Natural killer cell (primary cell): ENCODE measurements at regions not wholly inside any gene's neighbourhood (a gene's known extent, or its start where the extent isn't known, plus 50 kb on each side); places are given as distances from the start of the nearest gene placed in this dataset.

Experiments used
- ATAC-seq, 3 donors: fragments of 150-1000 bp in 2 of 3; fragments of 200-7000 bp in 1 of 3; cut with Tn5 transposase; 1 replicate in 1 of 3; 2 replicates in 2 of 3; pipeline ENCODE4 v1.10.0; 2021; ENCODE audit warnings: mild to moderate bottlenecking in 2 of 3, moderate library complexity in 2 of 3
- DNase-seq, 2 donors: peaks; one replicate each; pipeline versions ENCODE4 v3.0.0 to v3.0.0-alpha.2; 2013 to 2021; ENCODE audit warnings: mixed read lengths in 1 of 2
- H3K27ac ChIP-seq: one replicate; pipeline ENCODE4 v1.5.1; 2013; ENCODE audit warnings: mild to moderate bottlenecking, low read length
- H3K27me3 ChIP-seq: one replicate; pipeline ENCODE4 v1.6.1; 2013; ENCODE audit warnings: low read length; ENCODE audit not compliant: control insufficient read depth, insufficient read depth
- H3K36me3 ChIP-seq: one replicate; pipeline ENCODE4 v1.6.1; 2013; ENCODE audit warnings: low read length; ENCODE audit not compliant: control insufficient read depth, insufficient read depth
- H3K4me1 ChIP-seq: one replicate; pipeline ENCODE4 v1.6.1; 2013; ENCODE audit warnings: low read length; ENCODE audit not compliant: control insufficient read depth, insufficient read depth
- H3K4me3 ChIP-seq: one replicate; pipeline ENCODE4 v1.5.1; 2013; ENCODE audit warnings: low read length
- H3K9me3 ChIP-seq: one replicate; pipeline ENCODE4 v1.6.1; 2013; ENCODE audit warnings: low read length; ENCODE audit not compliant: control insufficient read depth, insufficient read depth
- H3K27ac Mint-ChIP-seq, 2 donors: one replicate each; pipeline ENCODE4 v1.8.0; 2022; ENCODE audit warnings: mild to moderate bottlenecking in 2 of 2, mixed read lengths in 2 of 2, moderate library complexity in 1 of 2
- H3K27me3 Mint-ChIP-seq, 2 donors: one replicate each; pipeline ENCODE4 v1.8.0; 2022; ENCODE audit warnings: low read depth in 2 of 2, mixed read lengths in 2 of 2
- H3K36me3 Mint-ChIP-seq: one replicate; pipeline ENCODE4 v1.8.0; 2022; ENCODE audit warnings: mixed read lengths
- H3K4me1 Mint-ChIP-seq, 2 donors: one replicate each; pipeline ENCODE4 v1.8.0; 2022; ENCODE audit warnings: mixed read lengths in 2 of 2
- H3K4me3 Mint-ChIP-seq: one replicate; pipeline ENCODE4 v1.8.0; 2022; ENCODE audit warnings: mild to moderate bottlenecking, moderate library complexity, mixed read lengths
- H3K9me3 Mint-ChIP-seq, 2 donors: one replicate each; pipeline ENCODE4 v1.8.0; 2022; ENCODE audit warnings: mixed read lengths in 2 of 2
- WGBS: methylation state at CpG from one replicate; pipeline ENCODE4 v1.1.7; 2013; ENCODE audit warnings: missing lambda C conversion rate; ENCODE audit not compliant: insufficient coverage; 5-methylcytosine and 5-hydroxymethylcytosine counted together
- intact Hi-C: fragments of 100-400 bp; cut with micrococcal nuclease; formaldehyde crosslinking; loops from one replicate; pipeline ENCODE4 v1.14.2; 2022
- TF ChIP-seq, protein P1 (sequence below): fragments of 200-600 bp; IDR thresholded peaks from one replicate; pipeline ENCODE4 v1.8.0; 2022; ENCODE audit warnings: antibody characterized with exemption

DNA sequence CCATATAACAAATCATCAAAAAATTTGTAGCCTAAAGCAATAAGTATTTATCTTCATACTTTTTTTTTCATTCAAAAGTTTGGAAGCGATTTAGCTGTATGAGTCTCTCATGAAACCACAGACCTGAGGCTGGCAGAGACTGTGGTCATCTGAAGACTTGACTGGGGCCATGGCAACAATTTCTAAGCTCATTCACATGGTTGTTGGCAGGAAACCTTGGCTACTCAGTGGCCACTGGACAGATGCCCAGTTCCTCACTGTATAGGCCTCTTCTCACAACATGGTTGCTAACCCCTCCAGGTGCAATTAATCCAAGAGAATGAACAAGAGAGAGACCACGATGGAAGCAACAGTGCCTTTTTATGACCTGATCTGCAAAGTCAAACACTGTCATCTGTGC is 235.9 kb downstream of the BTBD3 start:
- Histone ChIP-seq H3K36me3 (no peaks in the 10 kb centered on the region), H3K4me1 (no peaks in the 10 kb centered on the region), H3K4me3 (no peak overlapping the region), H3K27me3 (no peaks in the 10 kb centered on the region), H3K9me3 (no peaks in the 10 kb centered on the region), H3K27ac (no peak overlapping the region)
- Mint-ChIP-seq H3K4me3 (no peak overlapping the region), H3K9me3 (peaks cover 2 to 8% of the 10 kb centered on the region in 2 donors), H3K36me3 (no peaks in the 10 kb centered on the region), H3K4me1 (no peaks in the 10 kb centered on the region), H3K27ac (no peak overlapping the region), H3K27me3 (no peaks in the 10 kb centered on the region)
- WGBS: 64% methylated on average over 2 of the region's 2 CpGs
- ATAC-seq (no peak), DNase-seq (no peak)
- intact Hi-C loops: no loop called here
- TF ChIP-seq, protein P1, sequence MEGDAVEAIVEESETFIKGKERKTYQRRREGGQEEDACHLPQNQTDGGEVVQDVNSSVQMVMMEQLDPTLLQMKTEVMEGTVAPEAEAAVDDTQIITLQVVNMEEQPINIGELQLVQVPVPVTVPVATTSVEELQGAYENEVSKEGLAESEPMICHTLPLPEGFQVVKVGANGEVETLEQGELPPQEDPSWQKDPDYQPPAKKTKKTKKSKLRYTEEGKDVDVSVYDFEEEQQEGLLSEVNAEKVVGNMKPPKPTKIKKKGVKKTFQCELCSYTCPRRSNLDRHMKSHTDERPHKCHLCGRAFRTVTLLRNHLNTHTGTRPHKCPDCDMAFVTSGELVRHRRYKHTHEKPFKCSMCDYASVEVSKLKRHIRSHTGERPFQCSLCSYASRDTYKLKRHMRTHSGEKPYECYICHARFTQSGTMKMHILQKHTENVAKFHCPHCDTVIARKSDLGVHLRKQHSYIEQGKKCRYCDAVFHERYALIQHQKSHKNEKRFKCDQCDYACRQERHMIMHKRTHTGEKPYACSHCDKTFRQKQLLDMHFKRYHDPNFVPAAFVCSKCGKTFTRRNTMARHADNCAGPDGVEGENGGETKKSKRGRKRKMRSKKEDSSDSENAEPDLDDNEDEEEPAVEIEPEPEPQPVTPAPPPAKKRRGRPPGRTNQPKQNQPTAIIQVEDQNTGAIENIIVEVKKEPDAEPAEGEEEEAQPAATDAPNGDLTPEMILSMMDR: no peak

DNA sequence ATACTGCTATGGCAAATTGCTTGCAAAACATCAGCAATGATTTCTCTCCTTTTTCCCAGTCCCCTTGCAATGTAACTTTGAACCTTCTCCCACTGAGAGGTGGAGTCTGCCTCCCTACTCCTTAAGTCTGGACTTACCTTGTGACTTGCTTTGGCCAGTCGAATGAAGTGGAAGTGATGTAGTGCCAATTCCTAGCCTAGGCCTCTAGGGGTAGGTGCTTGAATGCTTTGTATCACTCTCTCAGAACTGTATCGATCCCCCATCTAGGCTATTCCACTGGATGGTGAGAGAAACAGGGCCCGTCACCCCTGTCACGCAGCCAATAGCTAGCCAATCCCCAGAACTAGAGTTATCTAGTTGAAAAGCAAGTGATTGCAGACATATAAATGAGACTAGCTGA is 238.6 kb downstream of the BTBD3 start:
- no peak overlapping the region for H3K4me3 Mint-ChIP-seq

DNA sequence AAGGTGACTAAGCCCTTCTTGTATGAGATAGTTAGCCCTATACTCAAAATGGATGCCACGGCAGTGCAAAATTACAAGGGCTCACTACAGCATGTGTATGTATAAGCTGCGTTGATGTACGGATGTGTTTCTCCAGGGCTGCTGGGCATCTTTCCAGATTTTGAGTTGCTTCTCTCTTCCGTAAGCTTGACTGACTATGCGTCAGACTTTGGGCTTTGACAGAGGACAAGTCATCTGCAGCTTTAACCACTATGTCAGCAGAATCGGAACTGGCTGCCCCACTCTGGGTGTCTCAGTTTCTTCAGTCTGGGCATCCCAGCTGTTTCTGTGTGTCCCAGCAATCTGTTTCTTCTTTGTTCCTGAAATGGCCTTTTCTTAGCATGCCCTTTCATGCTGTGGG is 241.6 kb downstream of the BTBD3 start:
- intact Hi-C loops: no loop called here
- H3K27me3 Mint-ChIP-seq: no peaks in the 10 kb centered on the region
- Histone ChIP-seq H3K4me1 (no peaks in the 10 kb centered on the region), H3K36me3 (no peaks in the 10 kb centered on the region), H3K27me3 (no peaks in the 10 kb centered on the region), H3K4me3 (no peak overlapping the region), H3K9me3 (no peaks in the 10 kb centered on the region), H3K27ac (no peak overlapping the region)
- DNase-seq (no peak), ATAC-seq (no peak)
- H3K4me1 Mint-ChIP-seq: no peaks in the 10 kb centered on the region
- WGBS: 95% methylated on average over 6 of the region's 6 CpGs
- H3K9me3 Mint-ChIP-seq: peaks cover 6 to 10% of the 10 kb centered on the region in 2 donors
- no peak overlapping the region for H3K27ac Mint-ChIP-seq
- TF ChIP-seq, protein P1: no peak
- no peak overlapping the region for H3K4me3 Mint-ChIP-seq
- no peaks in the 10 kb centered on the region for H3K36me3 Mint-ChIP-seq

More for the DNA sequence above, 238.6 kb downstream of the BTBD3 start:
- Mint-ChIP-seq H3K4me1 (no peaks in the 10 kb centered on the region), H3K27me3 (no peaks in the 10 kb centered on the region), H3K27ac (no peak overlapping the region), H3K9me3 (peaks cover 6 to 8% of the 10 kb centered on the region in 2 donors), H3K36me3 (no peaks in the 10 kb centered on the region)
- H3K4me3 ChIP-seq: no peak overlapping the region
- TF ChIP-seq, protein P1: no peak
- no peak overlapping the region for H3K27ac ChIP-seq
- ATAC-seq (no peak), DNase-seq (no peak)
- 86% methylated on average over 4 of the region's 4 CpGs for WGBS
- H3K4me1 ChIP-seq: no peaks in the 10 kb centered on the region
- no peaks in the 10 kb centered on the region for H3K36me3 ChIP-seq
- H3K27me3 ChIP-seq: no peaks in the 10 kb centered on the region
- intact Hi-C loops: no loop called here
- H3K9me3 ChIP-seq: no peaks in the 10 kb centered on the region

DNA sequence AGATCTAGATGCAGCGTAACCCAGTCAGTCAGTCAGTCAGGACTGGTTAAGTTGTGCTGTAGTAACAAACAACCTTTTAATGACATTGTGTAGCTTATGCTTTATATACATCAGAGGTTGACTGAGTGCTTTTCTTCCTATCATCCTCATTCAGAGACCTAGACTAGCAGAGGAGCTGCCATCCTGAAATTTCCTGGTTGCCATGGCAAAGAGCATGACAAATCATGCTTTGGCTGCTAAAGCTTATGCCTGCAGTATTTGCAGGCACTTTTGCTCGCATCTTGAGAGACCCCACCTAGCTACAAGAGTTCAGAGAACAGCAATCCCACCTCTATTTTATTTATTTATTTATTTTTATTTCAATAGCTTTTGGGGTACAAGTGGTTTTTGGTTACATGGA is 244.0 kb downstream of the BTBD3 start:
- H3K36me3 ChIP-seq: no peaks in the 10 kb centered on the region
- TF ChIP-seq, protein P1: no peak
- WGBS: 100% methylated on average over 1 of the region's 2 CpGs

More for the DNA sequence above, 244.0 kb downstream of the BTBD3 start:
- Histone ChIP-seq H3K4me3 (no peak overlapping the region), H3K27ac (no peak overlapping the region), H3K27me3 (no peaks in the 10 kb centered on the region), H3K4me1 (no peaks in the 10 kb centered on the region), H3K9me3 (no peaks in the 10 kb centered on the region)
- H3K27ac Mint-ChIP-seq: no peak overlapping the region
- no peak for DNase-seq
- ATAC-seq: no peak
- no peaks in the 10 kb centered on the region for H3K4me1 Mint-ChIP-seq
- intact Hi-C loops: no loop called here
- no peak overlapping the region for H3K4me3 Mint-ChIP-seq
- H3K9me3 Mint-ChIP-seq: peaks cover 6 to 10% of the 10 kb centered on the region in 2 donors
- no peaks in the 10 kb centered on the region for H3K27me3 Mint-ChIP-seq
- H3K36me3 Mint-ChIP-seq: no peaks in the 10 kb centered on the region
